ENCODE measurements at regions not wholly inside any gene's neighbourhood (a gene's known extent, or its start where the extent isn't known, plus 50 kb on each side); places are given as distances from the start of the nearest gene placed in this dataset.
"Not testable (repeated sequence)": the region's sequence is repeated elsewhere in the genome, so short reads cannot be mapped to it uniquely, and the experiment has no call there.

DNA sequence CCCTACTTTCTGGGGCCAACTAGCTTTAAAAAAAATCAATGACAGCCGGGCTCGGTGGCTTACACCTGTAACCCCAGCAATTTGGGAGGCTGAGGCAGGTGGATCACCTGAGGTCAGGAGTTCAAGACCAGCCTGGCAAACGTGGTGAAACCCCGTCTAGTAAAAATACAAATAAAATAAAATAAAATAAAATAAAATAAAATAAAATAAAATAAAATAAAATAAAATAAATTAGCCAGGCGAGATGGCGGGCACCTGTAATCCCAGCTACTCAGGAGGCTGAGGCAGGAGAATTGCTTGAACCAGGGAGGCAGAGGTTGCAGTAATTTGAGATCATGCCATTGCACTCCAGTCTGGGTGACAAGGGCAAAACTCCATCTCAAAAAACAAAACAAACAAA, 443.9 kb upstream of the CDH10 start:
- H3K36me3 Mint-ChIP-seq (ENCODE audit: low read depth); ATAC-seq (replicated peaks); H3K4me3 Mint-ChIP-seq; H3K9me3 Mint-ChIP-seq; H3K4me1 Mint-ChIP-seq; H3K27ac Mint-ChIP-seq; H3K27me3 Mint-ChIP-seq: not testable (repeated sequence)

DNA sequence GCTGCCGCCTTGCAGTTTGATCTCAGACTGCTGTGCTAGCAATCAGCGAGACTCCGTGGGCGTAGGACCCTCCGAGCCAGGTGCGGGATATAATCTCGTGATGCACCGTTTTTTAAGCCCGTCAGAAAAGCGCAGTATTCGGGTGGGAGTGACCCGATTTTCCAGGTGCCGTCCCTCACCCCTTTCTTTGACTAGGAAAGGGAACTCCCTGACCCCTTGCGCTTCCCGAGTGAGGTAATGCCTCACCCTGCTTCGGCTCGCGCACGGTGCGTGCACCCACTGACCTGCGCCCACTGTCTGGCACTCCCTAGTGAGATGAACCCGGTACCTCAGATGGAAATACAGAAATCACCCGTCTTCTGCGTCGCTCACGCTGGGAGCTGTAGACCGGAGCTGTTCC, 438.5 kb upstream of the CDH10 start:
- H3K4me1 Mint-ChIP-seq; H3K4me3 Mint-ChIP-seq; H3K27me3 Mint-ChIP-seq; ATAC-seq (replicated peaks); H3K27ac Mint-ChIP-seq; H3K36me3 Mint-ChIP-seq (ENCODE audit: low read depth); H3K9me3 Mint-ChIP-seq: not testable (repeated sequence)

DNA sequence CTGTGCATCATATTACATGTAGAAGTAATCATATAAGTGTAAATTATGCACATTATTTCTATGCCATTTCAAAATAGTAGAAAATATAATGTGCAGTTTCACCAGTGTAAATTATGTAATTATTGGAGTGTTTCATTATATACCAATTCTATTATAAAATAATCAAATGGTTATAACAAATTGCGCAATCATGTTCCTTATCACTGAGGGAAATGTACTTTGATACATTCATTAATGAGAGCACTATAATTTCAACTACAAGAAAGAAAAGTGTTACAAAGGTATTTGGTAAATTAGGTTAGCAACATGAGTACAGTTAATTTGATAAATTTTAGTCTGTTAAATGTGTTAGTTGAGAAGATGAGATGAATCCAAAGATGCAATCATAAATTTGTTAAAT, 421.5 kb upstream of the CDH10 start:
- no peak overlapping the region for H3K4me3 Mint-ChIP-seq
- no peaks in the 10 kb centered on the region for H3K27me3 Mint-ChIP-seq
- H3K4me1 Mint-ChIP-seq: no peaks in the 10 kb centered on the region
- ATAC-seq (replicated peaks): no peak
- no peaks in the 10 kb centered on the region for H3K36me3 Mint-ChIP-seq (ENCODE audit: low read depth)
- H3K9me3 Mint-ChIP-seq: peaks cover 19% of the 10 kb centered on the region
- no peak overlapping the region for H3K27ac Mint-ChIP-seq

DNA sequence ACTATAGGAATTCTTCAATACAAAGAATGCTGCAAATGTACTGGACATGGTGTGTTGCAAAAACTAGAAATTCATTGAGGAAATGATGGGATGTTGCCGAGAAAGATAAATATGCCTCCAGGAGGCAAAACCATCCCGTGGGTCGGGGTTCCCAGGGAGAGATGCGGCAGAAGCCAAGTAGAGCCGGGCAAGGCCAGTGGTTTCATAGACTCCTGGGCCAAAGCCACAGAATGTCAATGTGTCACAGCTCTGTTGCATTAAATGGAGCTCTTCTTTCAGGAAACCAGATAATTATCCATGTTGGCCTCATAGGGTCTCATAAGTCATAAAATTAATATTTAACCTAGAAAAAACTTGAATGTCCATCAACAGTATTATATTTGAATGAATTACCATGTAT, 419.5 kb upstream of the CDH10 start:
- no peak for ATAC-seq (replicated peaks)
- no peak overlapping the region for H3K27ac Mint-ChIP-seq
- peaks cover 20% of the 10 kb centered on the region for H3K9me3 Mint-ChIP-seq
- no peaks in the 10 kb centered on the region for H3K36me3 Mint-ChIP-seq (ENCODE audit: low read depth)
- no peaks in the 10 kb centered on the region for H3K27me3 Mint-ChIP-seq
- H3K4me1 Mint-ChIP-seq: no peaks in the 10 kb centered on the region
- H3K4me3 Mint-ChIP-seq: no peak overlapping the region

DNA sequence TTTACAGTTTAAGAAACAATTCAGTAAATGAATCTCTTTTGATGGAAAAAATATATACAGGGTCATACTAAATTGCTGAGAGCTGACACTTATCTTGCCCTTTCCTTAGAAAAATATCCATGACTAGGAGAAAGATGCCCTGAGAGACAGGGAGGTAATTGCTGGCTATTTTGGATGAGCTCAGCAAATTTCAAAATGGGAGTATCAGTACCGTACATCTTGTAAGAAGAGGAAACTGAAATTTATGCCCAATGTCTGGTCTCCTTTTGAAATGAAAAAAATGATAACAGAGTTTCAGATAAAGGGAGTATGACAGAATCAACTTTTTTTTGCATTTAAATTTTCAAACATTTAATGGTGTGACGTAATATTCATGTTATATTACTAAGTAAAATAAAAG, 415.8 kb upstream of the CDH10 start:
- Mint-ChIP-seq H3K27me3 (no peaks in the 10 kb centered on the region), H3K4me1 (no peaks in the 10 kb centered on the region), H3K9me3 (peaks cover 17% of the 10 kb centered on the region), H3K27ac (no peak overlapping the region), H3K4me3 (no peak overlapping the region), H3K36me3 (ENCODE audit: low read depth) (no peaks in the 10 kb centered on the region)
- ATAC-seq (replicated peaks): no peak

DNA sequence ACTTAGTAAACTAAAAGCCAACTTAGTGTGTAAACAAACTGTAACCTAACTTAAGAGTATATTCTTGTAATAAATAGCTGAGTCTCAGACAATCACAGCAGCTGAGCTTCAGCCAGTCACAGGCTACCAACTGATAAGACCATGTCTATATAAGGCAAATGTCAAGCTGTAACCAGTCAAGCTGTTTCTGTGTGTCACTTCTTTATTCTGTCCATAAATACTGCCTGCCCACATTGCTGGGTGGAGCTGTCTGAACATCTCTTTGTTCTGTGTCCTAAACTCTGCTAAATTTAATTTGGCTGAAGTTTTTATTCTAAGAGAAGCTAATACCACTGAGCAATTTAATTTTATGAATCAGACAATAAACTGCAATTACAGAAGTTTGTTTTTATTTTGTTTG, 412.1 kb upstream of the CDH10 start:
- H3K27ac Mint-ChIP-seq: no peak overlapping the region
- H3K27me3 Mint-ChIP-seq: no peaks in the 10 kb centered on the region
- no peak for ATAC-seq (replicated peaks)
- peaks cover 10% of the 10 kb centered on the region for H3K9me3 Mint-ChIP-seq
- no peak overlapping the region for H3K4me3 Mint-ChIP-seq
- no peaks in the 10 kb centered on the region for H3K36me3 Mint-ChIP-seq (ENCODE audit: low read depth)
- no peaks in the 10 kb centered on the region for H3K4me1 Mint-ChIP-seq

DNA sequence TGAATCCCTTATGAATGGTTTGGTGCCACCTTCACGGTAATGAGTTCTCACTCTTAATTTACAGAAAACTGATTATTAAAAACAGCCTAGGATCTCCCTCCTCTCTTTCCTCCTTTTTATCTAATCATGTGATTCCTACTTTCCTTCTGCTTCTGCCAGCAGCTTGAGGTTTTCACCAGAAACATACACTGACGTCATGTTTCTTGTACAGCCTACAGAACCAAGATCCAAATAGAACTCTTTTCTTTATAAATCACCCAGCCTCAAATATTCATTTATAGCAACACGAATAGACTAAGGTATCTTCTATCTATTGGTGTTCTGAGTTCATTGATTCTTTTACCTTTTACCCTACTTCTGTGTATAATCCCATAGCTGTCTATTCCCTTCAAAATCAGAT, 388.9 kb upstream of the CDH10 start:
- Mint-ChIP-seq H3K9me3 (peaks cover 18% of the 10 kb centered on the region), H3K4me3 (no peak overlapping the region), H3K27me3 (no peaks in the 10 kb centered on the region), H3K36me3 (ENCODE audit: low read depth) (no peaks in the 10 kb centered on the region), H3K4me1 (no peaks in the 10 kb centered on the region), H3K27ac (no peak overlapping the region)
- ATAC-seq (replicated peaks): no peak

DNA sequence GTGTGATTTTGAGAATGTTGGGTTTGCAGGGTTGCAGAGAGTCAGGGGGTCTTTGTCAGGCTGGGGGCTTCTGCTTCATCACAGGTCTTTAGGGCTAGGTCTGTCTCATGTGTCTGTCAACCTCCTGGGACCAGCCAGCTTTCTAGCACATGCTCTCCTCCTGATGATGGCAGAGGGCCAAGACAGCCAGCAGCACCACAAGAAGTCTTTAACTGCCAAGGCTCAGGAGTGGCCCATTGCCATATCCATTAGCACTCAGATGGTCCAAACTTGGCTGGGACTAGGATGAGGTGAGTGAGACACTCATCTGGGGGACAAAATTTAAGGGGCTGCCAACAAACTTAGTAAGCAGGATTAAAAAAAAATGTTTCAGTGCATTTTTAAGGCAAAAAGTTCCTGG, 384.2 kb upstream of the CDH10 start:
- Mint-ChIP-seq H3K4me3 (no peak overlapping the region), H3K9me3 (peaks cover 24% of the 10 kb centered on the region), H3K36me3 (ENCODE audit: low read depth) (no peaks in the 10 kb centered on the region), H3K27ac (no peak overlapping the region), H3K27me3 (no peaks in the 10 kb centered on the region), H3K4me1 (no peaks in the 10 kb centered on the region)
- ATAC-seq (replicated peaks): no peak

DNA sequence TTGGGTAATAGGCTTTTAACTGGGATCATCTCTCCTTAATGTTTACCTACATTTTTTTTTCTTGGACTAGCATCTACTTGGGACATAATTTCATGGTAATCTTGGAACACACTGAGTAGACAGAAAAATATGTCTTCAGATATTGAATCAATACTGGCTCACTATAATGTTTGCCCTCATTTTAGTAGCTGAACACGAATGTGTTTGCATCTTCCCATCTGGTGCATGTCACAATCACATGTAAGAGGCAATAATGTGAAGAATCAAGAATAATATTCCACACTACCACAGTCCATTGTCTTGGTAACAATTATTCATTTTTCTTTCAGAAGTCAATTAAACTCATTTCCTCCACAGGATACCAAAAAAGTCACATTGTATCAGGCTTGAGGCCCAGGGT, 382.7 kb upstream of the CDH10 start:
- Mint-ChIP-seq H3K4me3 (no peak overlapping the region), H3K27ac (no peak overlapping the region), H3K4me1 (no peaks in the 10 kb centered on the region), H3K36me3 (ENCODE audit: low read depth) (no peaks in the 10 kb centered on the region), H3K9me3 (peaks cover 21% of the 10 kb centered on the region), H3K27me3 (no peaks in the 10 kb centered on the region)
- no peak for ATAC-seq (replicated peaks)

DNA sequence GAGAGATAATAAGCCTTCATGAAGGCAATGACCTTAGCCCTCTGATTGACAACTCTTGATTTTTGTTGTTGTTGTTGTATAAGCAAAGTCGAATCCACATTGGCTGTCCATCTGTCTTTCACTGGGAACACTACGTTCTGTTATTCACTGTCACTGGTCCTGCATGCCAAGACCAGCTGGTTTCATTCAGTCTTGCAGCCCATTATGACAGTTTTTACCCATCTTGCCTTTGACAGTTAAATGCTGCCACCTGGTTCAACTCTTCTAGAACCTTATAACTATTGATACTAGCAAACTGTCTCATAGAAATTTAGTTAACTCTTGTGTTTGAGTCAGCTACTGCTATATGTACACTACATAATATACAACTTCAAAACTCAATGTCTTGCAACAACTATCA, 382.3 kb upstream of the CDH10 start:
- no peak for ATAC-seq (replicated peaks)
- no peaks in the 10 kb centered on the region for H3K36me3 Mint-ChIP-seq (ENCODE audit: low read depth)
- peaks cover 17% of the 10 kb centered on the region for H3K9me3 Mint-ChIP-seq
- no peak overlapping the region for H3K4me3 Mint-ChIP-seq
- no peaks in the 10 kb centered on the region for H3K4me1 Mint-ChIP-seq
- H3K27me3 Mint-ChIP-seq: no peaks in the 10 kb centered on the region
- no peak overlapping the region for H3K27ac Mint-ChIP-seq

DNA sequence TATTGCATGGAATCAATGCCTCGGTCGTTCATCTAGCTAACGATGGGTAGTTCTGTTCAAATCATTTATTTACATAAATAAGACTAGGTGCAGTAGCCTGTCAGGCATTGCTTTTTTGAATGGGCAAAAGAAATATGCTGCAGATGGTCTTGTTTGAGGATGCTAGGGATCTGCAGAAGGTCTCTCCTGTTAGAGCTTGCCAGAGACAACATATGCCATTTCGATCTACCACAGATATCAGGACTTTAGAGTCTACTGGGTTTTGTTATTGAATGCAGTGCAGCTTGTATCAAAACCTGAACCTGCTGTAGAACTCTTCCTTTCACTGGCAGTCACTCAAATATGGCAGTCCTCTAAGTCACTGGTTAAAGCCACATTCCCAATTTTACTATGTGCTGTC, 381.1 kb upstream of the CDH10 start:
- Mint-ChIP-seq H3K36me3 (ENCODE audit: low read depth) (no peaks in the 10 kb centered on the region), H3K4me1 (no peaks in the 10 kb centered on the region), H3K27ac (no peak overlapping the region), H3K9me3 (peaks cover 25% of the 10 kb centered on the region), H3K4me3 (no peak overlapping the region), H3K27me3 (no peaks in the 10 kb centered on the region)
- no peak for ATAC-seq (replicated peaks)

DNA sequence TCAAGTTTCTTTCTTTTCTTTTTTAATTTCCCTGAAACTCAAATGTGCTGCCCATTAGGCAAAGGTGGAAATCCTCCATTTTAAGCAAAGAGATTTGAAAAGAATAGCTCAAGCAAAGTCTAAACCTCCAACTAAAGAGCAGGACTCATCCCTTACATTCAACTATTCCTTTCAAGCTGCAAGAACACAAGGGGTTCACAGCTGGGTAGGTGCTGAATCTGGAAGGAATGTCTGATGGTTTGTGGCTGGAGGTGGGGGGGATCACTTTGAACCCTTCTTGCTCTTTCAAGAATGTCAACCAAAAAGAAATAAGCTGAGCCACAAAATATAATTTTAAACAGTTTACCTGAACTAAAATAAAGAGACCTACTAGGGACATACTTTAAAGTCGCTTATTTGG, 375.7 kb upstream of the CDH10 start:
- Mint-ChIP-seq H3K36me3 (ENCODE audit: low read depth) (no peaks in the 10 kb centered on the region), H3K9me3 (peaks cover 20% of the 10 kb centered on the region), H3K27me3 (no peaks in the 10 kb centered on the region), H3K4me1 (no peaks in the 10 kb centered on the region), H3K27ac (no peak overlapping the region), H3K4me3 (no peak overlapping the region)
- no peak for ATAC-seq (replicated peaks)

DNA sequence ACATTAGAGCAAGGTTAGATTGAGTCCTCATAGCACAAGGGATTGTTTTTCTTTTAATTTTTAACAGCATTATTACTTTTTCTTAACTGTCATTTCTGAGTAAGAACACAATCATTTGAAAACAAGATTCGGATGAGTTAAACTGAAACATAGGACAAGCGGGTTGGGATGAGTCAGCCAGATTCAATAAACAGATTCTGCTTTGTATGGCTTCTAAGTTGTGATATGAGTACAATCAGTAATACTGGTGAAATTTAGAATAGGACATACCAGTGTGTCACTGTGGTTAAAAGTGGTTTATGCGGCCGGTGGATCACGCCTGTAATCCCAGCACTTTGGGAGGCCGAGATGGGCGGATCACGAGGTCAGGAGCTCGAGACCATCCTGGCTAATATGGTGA, 364.3 kb upstream of the CDH10 start:
- Mint-ChIP-seq H3K9me3 (peaks cover 16% of the 10 kb centered on the region), H3K27me3 (no peaks in the 10 kb centered on the region), H3K4me3 (no peak overlapping the region), H3K4me1 (no peaks in the 10 kb centered on the region), H3K27ac (no peak overlapping the region), H3K36me3 (ENCODE audit: low read depth) (no peaks in the 10 kb centered on the region)
- ATAC-seq (replicated peaks): no peak

DNA sequence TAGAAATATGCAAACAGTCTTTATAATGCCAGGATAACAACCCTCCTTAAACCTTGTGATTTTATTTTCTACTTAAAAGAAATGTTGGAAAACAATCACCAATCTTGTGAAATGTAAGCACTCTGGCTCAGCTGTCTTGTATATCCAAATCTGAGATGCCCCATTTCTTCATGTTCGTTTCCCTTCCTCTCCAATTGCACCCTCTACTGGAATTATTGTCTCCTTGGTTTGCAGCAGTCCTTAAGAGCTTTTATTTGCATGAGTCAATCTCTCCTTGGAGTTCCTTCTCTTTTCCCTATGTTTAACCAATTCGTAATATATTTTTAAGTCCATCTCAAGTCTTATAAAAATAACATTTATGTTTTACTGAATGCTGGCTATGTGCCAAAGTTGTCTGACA, 362.0 kb upstream of the CDH10 start:
- Mint-ChIP-seq H3K36me3 (ENCODE audit: low read depth) (no peaks in the 10 kb centered on the region), H3K4me3 (no peak overlapping the region), H3K27ac (no peak overlapping the region), H3K4me1 (no peaks in the 10 kb centered on the region), H3K9me3 (peaks cover 17% of the 10 kb centered on the region), H3K27me3 (no peaks in the 10 kb centered on the region)
- ATAC-seq (replicated peaks): no peak

DNA sequence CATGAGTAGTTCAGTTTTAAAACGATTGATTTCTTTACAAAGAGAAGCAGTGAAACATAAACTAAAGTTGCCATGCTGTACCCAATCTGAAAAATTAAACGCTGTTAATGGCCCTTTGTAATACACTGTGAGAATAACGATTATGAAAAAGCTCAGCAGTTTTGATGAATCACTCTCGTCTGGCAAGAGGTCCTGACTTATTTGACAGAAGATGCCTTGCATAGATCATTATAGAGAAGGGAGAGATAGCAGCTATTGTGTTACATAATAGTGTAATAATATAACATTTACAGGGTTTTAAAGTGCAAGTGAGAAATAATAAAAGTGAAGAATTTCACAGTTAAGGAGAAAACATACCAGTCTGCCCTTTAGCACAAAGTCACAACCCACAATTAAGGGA, 361.5 kb upstream of the CDH10 start:
- no peak for ATAC-seq (replicated peaks)
- H3K4me1 Mint-ChIP-seq: no peaks in the 10 kb centered on the region

DNA sequence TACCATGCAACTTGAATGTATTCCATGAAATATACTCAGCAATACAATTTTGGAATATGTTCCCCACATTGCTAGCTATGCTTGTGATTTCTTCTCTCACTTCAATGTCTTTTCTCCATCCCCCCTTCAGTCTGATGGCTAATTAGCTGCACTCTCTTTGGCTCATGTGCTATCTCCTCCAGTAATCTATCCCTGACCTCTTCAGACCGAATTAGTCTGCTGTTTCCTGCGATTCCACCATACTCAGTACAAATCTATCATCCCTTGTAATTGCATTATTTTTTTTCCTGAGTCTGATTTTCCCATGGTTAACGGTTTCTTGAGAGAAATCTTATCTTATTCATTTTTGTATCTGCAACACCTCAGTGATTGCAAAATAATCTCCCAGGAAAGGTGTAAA, 360.7 kb upstream of the CDH10 start:
- H3K27ac Mint-ChIP-seq: no peak overlapping the region
- no peaks in the 10 kb centered on the region for H3K4me1 Mint-ChIP-seq
- no peak for ATAC-seq (replicated peaks)
- H3K27me3 Mint-ChIP-seq: no peaks in the 10 kb centered on the region
- no peak overlapping the region for H3K4me3 Mint-ChIP-seq
- peaks cover 14% of the 10 kb centered on the region for H3K9me3 Mint-ChIP-seq
- no peaks in the 10 kb centered on the region for H3K36me3 Mint-ChIP-seq (ENCODE audit: low read depth)

More for the DNA sequence above, 361.5 kb upstream of the CDH10 start:
- Mint-ChIP-seq H3K27ac (no peak overlapping the region), H3K36me3 (ENCODE audit: low read depth) (no peaks in the 10 kb centered on the region), H3K27me3 (no peaks in the 10 kb centered on the region), H3K4me3 (no peak overlapping the region), H3K9me3 (peaks cover 17% of the 10 kb centered on the region)

Measured in activated T-helper 17 cell treated with anti-CD3 and anti-CD28 coated beads, Interleukin-2, amount 50 U/mL, for 72 hours (primary cell).